Spleen (tissue), 11 donors: ENCODE measurements at regions not wholly inside any gene's neighbourhood (a gene's known extent, or its start where the extent isn't known, plus 50 kb on each side); places are given as distances from the start of the nearest gene placed in this dataset.

Experiments
- DNase-seq: peaks from one replicate; pipeline ENCODE4 v3.0.0-alpha.2; 2020
- H3K27ac ChIP-seq, 8 donors: fragments of 200-600 bp; sonication (generic) in 7 of 8; 1 replicate in 4 of 8; 2 replicates in 4 of 8; pipeline versions ENCODE4 v1.5.0 to v1.8.0; 2016 to 2021; ENCODE audit warnings: inconsistent platforms in 4 of 8, mild to moderate bottlenecking in 4 of 8, moderate library complexity in 1 of 8
- H3K27me3 ChIP-seq, 7 donors: fragments of 200-600 bp; sonication (generic) in 6 of 7; replicated peaks in 1 of 7; 1 replicate in 4 of 7; 2 replicates in 3 of 7; pipeline versions ENCODE4 v1.5.0 to v1.8.0; 2016 to 2021; ENCODE audit warnings: inconsistent platforms in 3 of 7, mild to moderate bottlenecking in 1 of 7
- H3K36me3 ChIP-seq, 6 donors: fragments of 200-600 bp; sonication (generic) in 5 of 6; 1 replicate in 4 of 6; 2 replicates in 2 of 6; pipeline versions ENCODE4 v1.5.0 to v1.8.0; 2016 to 2021; ENCODE audit warnings: inconsistent platforms in 2 of 6
- H3K4me1 ChIP-seq, 6 donors: fragments of 200-600 bp; sonication (generic) in 5 of 6; 1 replicate in 3 of 6; 2 replicates in 3 of 6; pipeline versions ENCODE4 v1.5.0 to v1.8.0; 2016 to 2021; ENCODE audit warnings: inconsistent platforms in 3 of 6
- H3K4me3 ChIP-seq, 8 donors: fragments of 200-600 bp; sonication (generic) in 7 of 8; 1 replicate in 4 of 8; 2 replicates in 4 of 8; pipeline versions ENCODE4 v1.5.0 to v1.8.0; 2016 to 2021; ENCODE audit warnings: inconsistent platforms in 4 of 8, mild to moderate bottlenecking in 4 of 8, moderate library complexity in 2 of 8
- H3K9me3 ChIP-seq, 8 donors: fragments of 200-600 bp; sonication (generic) in 7 of 8; 1 replicate in 4 of 8; 2 replicates in 4 of 8; pipeline versions ENCODE4 v1.5.0 to v1.8.0; 2016 to 2021; ENCODE audit warnings: inconsistent platforms in 4 of 8
- POLR2A ChIP-seq, 3 donors: fragments of 450-650 bp; IDR thresholded peaks; one replicate each; pipeline ENCODE4 v1.5.1; 2017; ENCODE audit warnings: antibody characterized with exemption in 3 of 3, mild to moderate bottlenecking in 1 of 3
- POLR2AphosphoS5 ChIP-seq, 3 donors: sonication (generic); formaldehyde crosslinking; IDR thresholded peaks; one replicate each; pipeline ENCODE4 v1.5.1; 2017; ENCODE audit warnings: antibody characterized with exemption in 3 of 3
- WGBS, 5 donors: extraction: QIAGEN DNeasy Blood & Tissue Kit in 3 of 5; methylation state at CpG; one replicate each; pipeline versions ENCODE4 v1.1.5 to v1.1.7; 2013 to 2018; 5-methylcytosine and 5-hydroxymethylcytosine counted together
- intact Hi-C: fragments of 100-400 bp; cut with DNase I; formaldehyde crosslinking; loops from one replicate; pipeline ENCODE4 v1.15.0; 2023; ENCODE audit warnings: low total_unique reads
- TF ChIP-seq, protein P1 (sequence below), 11 experiments: fragments of 200-600 bp in 7 of 11; fragments of 450-650 bp in 4 of 11; sonication (generic) in 4 of 11; IDR thresholded peaks in 8 of 11; conservative IDR thresholded peaks in 3 of 11; 1 replicate in 7 of 11; 2 replicates in 4 of 11; pipeline versions ENCODE4 v1.4.0 to v1.8.0; 2016 to 2021; ENCODE audit warnings: antibody characterized with exemption in 11 of 11, inconsistent platforms in 4 of 11, mild to moderate bottlenecking in 1 of 11
- donor health status: healthy with polysubstance abuse.
- donor health status: DM: no; HTN: no; CAD: no; lungs with moderate emphysema.
- donor health status: DM: no; HTN: no; CAD: no.
- donor health status: Bipolar disorder and iron deficiency.
- donor health status: healthy.
- donor health status: DM: no; HTN: no; CAD: no.
- donor health status: DM: yes; HTN: yes; CAD: no.

DNA sequence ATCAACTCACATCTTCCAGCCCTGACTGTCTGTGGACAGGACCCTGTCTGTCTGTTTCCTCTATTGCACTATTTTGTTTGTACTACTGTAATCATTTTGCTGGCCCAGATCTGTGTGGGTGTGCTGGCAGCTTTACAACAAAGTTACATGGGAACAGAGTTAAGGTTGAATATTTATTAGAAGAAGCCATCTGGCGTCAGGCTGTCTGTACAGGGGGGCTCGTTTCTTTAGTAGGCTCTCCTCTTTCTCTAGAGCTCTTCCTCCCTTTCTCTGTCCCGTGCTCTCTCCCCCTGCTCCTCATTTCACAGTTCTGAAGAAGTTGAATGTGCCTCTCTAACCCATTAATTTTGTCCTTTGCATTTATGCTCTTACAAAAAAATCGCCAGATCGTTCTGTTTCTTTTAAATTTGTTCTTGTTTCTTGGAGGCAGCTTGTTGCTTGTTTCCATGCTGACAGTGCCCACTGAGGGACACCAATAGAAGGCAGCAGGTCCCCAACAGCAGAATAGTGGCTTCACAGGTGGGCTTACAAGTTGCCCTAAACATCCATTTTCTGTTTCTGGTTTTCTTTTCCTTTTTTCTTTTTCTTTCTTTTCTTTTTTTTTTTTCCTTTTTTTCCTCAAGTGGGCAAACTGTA, 315.2 kb upstream of the ZEB2 start:
- H3K36me3 ChIP-seq: no peaks in the 10 kb centered on the region
- DNase-seq: no peak
- 62 to 78% (median 69%) methylated on average over 5 of the region's 5 CpGs for WGBS, 5 donors
- H3K9me3 ChIP-seq: no peaks in the 10 kb centered on the region
- H3K27me3 ChIP-seq: no peaks in the 10 kb centered on the region
- H3K4me1 ChIP-seq: peaks cover 0 to 5% (median 0%) of the 10 kb centered on the region in 6 donors
- intact Hi-C loops: no loop called here
- TF ChIP-seq, protein P1, sequence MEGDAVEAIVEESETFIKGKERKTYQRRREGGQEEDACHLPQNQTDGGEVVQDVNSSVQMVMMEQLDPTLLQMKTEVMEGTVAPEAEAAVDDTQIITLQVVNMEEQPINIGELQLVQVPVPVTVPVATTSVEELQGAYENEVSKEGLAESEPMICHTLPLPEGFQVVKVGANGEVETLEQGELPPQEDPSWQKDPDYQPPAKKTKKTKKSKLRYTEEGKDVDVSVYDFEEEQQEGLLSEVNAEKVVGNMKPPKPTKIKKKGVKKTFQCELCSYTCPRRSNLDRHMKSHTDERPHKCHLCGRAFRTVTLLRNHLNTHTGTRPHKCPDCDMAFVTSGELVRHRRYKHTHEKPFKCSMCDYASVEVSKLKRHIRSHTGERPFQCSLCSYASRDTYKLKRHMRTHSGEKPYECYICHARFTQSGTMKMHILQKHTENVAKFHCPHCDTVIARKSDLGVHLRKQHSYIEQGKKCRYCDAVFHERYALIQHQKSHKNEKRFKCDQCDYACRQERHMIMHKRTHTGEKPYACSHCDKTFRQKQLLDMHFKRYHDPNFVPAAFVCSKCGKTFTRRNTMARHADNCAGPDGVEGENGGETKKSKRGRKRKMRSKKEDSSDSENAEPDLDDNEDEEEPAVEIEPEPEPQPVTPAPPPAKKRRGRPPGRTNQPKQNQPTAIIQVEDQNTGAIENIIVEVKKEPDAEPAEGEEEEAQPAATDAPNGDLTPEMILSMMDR (IDR thresholded peaks at IDR 0.05 in 8 of 11, conservative IDR thresholded peaks at IDR 0.05 in 3 of 11): no peak
- no peak for TF ChIP-seq POLR2A (IDR thresholded peaks at IDR 0.05)
- no peak overlapping the region for H3K27ac ChIP-seq
- H3K4me3 ChIP-seq: no peak overlapping the region

GRCh38 chr2:144834363-144834762, 314.4 kb upstream of the ZEB2 start:
- Histone ChIP-seq H3K4me3 (no peak overlapping the region), H3K27ac (no peak overlapping the region), H3K4me1 (peaks cover 0 to 5% (median 0%) of the 10 kb centered on the region in 6 donors), H3K9me3 (no peaks in the 10 kb centered on the region), H3K27me3 (no peaks in the 10 kb centered on the region), H3K36me3 (no peaks in the 10 kb centered on the region)
- intact Hi-C loops: no loop called here
- WGBS, 5 donors: 66 to 81% (median 69%) methylated on average over 4 of the region's 4 CpGs
- TF ChIP-seq POLR2AphosphoS5 (IDR thresholded peaks at IDR 0.05): no peak
- TF ChIP-seq POLR2A (IDR thresholded peaks at IDR 0.05): no peak
- TF ChIP-seq, protein P1 (IDR thresholded peaks at IDR 0.05 in 8 of 11, conservative IDR thresholded peaks at IDR 0.05 in 3 of 11): no peak
- no peak for DNase-seq

GRCh38 chr2:144833075-144833637, 313.2 kb upstream of the ZEB2 start:
- H3K27me3 ChIP-seq: no peaks in the 10 kb centered on the region

GRCh38 chr2:144832048-144832447, 312.1 kb upstream of the ZEB2 start:
- Histone ChIP-seq H3K9me3 (no peaks in the 10 kb centered on the region), H3K36me3 (no peaks in the 10 kb centered on the region), H3K27me3 (no peaks in the 10 kb centered on the region), H3K4me3 (no peak overlapping the region), H3K27ac (no peak overlapping the region), H3K4me1 (peaks cover 0 to 5% (median 0%) of the 10 kb centered on the region in 6 donors)
- no peak for DNase-seq
- TF ChIP-seq POLR2A (IDR thresholded peaks at IDR 0.05): no peak
- TF ChIP-seq, protein P1 (IDR thresholded peaks at IDR 0.05 in 8 of 11, conservative IDR thresholded peaks at IDR 0.05 in 3 of 11): no peak
- no peak for TF ChIP-seq POLR2AphosphoS5 (IDR thresholded peaks at IDR 0.05)
- intact Hi-C loops: no loop called here
- 49 to 81% (median 56%) methylated on average over 3 of the region's 3 CpGs for WGBS, 5 donors

More at GRCh38 chr2:144833075-144833637, 313.2 kb upstream of the ZEB2 start:
- 90 to 94% (median 91%) methylated on average over 1 of the region's 1 CpG for WGBS, 5 donors
- Histone ChIP-seq H3K36me3 (no peaks in the 10 kb centered on the region), H3K4me1 (peaks cover 0 to 5% (median 0%) of the 10 kb centered on the region in 6 donors), H3K9me3 (no peaks in the 10 kb centered on the region), H3K4me3 (no peak overlapping the region), H3K27ac (no peak overlapping the region)
- TF ChIP-seq, protein P1 (IDR thresholded peaks at IDR 0.05 in 8 of 11, conservative IDR thresholded peaks at IDR 0.05 in 3 of 11): no peak
- TF ChIP-seq POLR2A (IDR thresholded peaks at IDR 0.05): no peak
- no peak for TF ChIP-seq POLR2AphosphoS5 (IDR thresholded peaks at IDR 0.05)
- intact Hi-C loops: no loop called here
- DNase-seq: no peak
